ENCODE measurements at regions not wholly inside any gene's neighbourhood (a gene's known extent, or its start where the extent isn't known, plus 50 kb on each side); places are given as distances from the start of the nearest gene placed in this dataset.

DNA sequence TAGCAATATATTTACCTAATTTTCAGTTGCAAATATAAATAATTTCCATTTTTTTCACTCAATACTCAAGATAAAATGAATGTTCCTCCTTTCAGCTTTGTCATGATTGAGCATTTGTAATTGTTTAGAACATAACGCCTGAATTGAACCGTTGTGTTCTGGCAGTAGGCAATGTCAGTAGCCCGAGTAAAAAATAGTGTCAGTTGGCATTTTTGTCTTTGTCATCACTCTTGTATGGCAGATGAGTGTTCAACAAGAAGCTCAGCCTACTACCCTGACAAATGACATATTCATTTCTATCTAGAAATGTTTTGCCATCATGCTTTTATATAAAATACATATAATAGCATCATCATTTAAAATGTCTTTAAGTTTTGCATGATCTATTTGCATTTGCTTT is 691.4 kb upstream of the NCAM2 start:
- no peak for DNase-seq

DNA sequence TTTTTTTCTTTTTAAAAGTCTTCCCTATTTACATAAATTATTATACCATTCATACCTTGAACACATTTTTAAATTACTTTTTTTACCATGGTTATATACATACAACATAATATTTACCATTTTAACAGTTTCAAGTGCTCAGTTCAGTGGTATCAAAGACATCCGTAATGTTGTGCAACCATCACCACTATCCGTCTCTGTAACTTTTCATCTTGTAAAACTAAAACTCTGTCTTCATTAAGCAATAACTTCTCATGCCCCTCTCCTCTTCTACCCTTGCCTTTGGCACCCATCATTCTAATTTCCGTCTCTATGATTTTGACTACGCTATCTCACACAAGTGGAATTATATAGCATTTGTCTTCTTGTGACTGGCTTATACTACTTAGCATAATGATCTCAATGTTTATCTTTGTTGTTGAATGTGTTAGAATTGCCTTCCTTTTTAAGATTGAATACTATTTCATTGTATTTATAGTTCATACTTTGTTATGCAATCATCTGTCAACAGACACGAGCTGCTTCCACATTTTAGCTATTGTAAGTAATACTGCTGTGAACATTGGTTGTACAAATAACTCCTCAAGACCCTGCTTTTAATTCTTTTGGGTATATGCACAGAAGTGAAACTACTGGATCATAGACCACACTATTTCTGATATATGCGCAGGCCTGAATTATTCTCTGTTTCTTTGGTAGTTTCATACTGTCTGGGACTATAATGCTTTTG is 689.5 kb upstream of the NCAM2 start:
- DNase-seq, result no peak

DNA sequence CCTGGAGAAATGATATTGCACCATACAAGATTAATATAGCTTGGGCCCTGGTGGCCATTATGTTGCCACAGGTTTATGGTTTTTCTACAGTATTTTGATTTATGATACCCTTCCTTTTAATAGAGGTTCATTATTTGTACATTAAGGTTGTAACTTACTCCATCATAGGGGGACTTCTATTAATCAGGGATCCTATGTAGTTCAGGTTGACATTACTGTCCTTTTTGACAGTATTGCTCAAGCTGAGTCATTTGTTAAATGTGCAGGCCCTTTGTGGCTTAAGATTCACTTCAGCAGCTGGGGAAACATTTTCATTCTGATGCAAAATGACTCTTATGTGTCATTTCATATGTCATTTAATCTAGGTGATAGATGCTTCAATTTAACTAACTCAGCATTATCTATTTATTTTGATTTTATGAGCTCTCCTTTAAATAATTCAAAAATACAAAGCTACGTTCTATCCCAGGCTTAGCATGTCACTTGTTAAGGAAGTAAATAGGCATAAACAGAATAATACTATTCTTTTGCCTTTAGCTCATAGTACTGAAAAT is 686.9 kb upstream of the NCAM2 start:
- no peak for DNase-seq

DNA sequence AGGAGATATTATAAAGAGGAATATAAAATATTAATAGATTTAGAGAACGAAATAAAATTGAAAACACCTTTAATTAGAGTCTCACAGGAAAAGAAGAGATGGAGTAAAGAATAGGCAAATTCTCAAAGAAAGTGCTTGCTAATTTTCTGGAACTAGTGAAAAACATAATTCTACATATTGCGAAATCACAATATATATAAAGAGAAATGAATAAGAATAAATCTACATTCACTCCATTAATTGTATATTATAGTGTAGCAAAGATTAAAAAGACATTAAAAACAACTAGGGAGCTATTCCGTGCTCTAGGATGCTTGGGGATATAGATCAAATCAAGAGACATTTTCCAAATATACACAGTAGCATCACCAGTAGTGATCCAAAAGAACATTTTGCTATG is 685.2 kb upstream of the NCAM2 start:
- DNase-seq, result no peak

DNA sequence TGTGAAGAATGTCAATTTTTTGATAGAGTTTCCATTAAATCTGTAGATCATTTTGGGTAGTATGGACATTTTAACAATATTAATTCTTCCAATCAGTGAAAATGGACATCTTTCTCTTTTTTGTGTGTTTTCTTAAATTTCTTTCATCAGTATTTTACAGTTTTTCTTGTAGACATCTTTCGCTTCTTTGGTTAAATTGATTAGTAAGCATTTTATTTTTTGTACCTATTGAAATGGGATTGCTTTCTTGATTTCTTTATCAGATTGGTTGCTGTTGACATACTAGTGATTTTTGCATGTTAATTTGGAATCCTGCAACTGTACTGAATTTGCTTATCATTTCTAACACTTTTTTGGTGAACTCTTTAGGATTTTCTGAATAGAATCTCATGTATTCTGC is 683.2 kb upstream of the NCAM2 start:
- no peak for DNase-seq

DNA sequence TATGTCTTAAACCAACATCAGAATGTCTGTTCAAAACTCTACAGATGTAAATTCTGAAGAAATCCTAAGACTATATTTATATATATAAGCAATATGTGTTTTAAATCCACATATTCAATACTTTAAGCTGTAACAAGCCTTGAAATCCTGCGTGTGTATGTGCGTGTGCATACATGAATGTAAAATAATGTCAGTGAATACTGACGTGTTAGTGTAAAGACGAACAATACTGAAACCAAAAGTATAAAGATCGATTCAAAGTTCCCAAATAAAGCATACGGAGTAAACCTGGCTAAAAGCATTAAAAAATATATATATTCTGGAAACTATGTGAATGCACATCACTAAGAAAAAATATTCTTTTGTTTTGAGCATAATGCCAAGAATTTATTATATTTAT is 668.6 kb upstream of the NCAM2 start:
- DNase-seq, result no peak

DNA sequence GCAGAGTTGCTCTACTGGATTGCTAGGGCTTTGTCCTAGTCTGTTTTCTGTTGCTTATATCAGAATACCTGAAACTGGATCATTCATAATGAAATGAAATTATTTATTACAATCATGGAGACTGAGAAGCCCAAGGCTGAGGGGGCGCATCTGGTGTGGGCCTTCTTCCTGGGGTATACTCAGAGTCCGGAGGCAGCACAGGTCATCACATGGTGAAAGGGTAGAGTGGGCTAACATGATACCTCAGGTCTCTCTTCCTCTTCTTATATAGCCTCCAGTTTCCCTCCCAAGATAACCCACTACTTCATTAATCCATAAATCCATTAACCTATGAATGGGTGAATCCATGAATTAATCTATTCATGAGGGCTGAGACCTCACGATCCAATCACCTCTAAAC is 667.6 kb upstream of the NCAM2 start:
- no peak for DNase-seq

DNA sequence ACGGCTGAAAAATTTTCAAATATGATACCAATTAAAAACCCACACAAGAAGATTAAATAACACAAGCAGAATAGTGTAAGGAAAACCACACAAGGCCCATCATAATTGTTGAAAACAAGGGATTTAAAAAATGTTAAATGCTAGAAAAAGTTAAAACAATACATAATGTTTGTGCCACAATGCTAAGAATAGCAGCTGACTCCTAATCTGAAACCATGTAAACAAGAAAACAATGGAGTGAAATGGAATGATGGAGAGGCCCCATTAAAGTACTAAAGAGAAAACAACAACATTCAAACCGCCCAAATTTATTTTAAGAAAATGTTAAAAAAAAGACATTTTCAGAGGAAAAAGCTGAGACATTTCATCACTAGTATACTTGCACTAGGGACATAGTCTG is 663.6 kb upstream of the NCAM2 start:
- DNase-seq, result no peak

DNA sequence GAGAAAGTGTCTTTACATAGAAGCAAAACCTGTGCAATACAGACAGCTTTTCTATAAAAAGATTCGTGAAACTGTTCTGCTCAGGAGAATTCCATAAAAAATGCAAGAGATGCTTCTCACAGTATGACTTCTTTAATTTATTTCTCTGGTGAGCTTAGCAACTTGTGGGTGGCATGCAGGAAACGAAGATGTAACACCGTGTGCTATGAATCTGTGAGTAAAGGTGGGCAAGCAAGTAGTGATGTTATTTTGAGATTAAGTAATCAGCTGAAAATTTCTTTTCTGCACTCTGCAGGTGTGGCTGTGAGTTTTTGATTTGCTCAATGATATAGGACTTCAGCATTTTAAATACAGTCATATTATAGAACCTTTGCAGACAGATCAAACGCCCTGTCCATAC is 656.8 kb upstream of the NCAM2 start:
- DNase-seq, result no peak

DNA sequence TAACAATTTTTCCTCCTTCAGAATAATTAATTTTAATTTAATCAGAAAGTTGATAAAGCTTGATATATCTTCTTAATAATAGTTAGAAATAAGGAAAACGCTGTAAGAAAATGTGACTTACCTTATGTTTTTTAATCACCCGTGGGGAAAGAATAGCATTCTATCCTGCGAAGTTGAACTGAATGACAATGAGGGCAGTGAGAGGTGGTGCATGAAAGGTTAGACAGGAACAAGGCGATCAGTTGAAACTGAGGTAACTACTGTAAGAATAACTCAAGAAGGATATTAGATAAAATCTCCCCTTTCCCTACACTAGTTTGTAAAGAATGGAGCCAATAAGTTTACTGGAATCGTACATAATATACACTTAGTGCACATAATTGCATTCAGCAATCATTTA is 655.0 kb upstream of the NCAM2 start:
- DNase-seq, result no peak

DNA sequence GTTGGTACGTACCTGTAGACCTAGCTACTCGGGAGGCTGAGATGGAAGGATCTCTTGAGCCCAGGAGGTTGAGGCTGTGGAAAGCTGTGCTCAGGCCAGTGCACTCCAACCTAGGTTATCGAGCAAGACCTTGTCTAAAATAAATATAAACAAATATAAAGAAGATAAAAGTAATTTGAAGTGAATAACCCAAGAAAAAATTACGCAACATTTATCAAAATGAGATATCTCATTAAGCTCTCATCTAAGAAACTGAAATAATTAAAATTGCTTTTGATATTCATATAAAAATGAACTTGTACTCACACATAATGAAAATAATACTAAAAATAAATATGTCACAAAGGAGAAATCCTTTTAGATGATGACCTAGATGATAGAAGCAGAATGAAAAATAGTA is 647.1 kb upstream of the NCAM2 start:
- no peak for DNase-seq

DNA sequence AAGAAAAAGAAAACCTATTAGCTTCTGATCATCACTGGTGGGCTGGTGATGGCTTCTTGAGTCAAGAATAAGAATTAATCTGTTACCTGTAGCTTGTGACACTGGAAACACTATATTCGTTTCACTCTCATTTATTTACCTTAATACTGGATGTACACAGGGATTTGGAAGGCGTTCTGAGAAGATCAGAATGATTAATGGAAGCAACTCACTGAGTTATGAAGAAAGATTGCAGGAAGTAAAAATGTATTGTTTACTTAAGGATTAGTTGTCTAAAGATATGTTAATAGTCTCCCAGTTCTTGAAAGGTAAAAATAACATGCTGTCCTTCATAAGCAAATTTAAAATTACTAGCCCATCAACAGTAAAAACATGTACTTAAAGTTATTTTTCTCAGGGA is 644.9 kb upstream of the NCAM2 start:
- no peak for DNase-seq

DNA sequence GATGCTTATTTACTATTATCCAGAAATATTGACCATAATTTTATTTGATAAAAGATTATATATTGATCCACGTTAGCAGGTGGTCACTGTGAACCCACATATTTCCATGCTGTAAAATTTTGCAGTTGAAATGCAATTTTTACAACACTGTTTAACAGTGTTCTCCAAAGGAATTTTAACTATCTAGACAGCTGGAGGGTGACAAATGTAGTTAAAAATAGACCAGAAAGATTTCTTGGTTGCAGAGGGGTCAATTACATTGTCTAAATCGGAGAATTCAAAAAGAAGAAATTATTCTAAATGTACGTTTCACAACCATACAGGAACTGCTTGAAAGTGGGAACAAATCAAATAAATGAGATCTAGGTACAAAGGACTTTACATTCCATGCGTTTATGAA is 625.2 kb upstream of the NCAM2 start:
- DNase-seq, result no peak

DNA sequence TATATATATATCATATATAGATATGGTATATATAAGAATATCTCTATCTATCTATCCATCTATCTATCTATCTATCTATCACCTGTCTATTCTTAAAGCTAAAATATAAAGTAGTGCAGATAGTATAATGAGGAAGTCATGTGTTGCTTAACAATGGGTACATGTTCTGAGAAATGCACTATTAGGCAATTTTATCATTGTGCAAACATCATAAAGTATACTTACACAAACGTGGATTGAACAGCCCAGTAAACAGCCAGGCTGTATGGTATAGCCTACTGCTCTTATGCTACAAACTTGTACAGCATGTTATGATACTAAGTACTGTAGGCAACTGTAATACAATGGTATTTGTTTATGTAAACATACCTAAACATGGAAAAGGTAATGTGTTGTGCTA is 621.0 kb upstream of the NCAM2 start:
- DNase-seq, result no peak

DNA sequence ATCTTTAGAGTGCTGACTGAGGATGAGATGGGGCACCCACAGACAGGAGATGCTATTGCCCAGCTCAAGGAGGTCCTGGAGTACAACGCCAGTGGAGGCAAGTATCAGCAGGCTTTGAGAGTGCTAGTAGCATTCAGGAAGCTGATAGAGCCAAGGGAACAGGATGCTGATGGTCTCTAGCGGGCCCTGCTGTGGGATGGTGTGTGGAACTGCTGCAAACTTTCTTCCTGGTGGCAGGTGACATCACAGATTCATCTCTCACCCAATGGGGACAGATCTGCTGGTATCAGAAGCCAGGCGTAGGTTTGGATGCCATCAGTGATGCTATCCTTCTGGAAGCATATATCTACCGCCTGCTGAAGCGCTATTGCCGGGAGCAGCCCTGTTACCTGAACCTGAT is 609.8 kb upstream of the NCAM2 start:
- no peak for DNase-seq

DNA sequence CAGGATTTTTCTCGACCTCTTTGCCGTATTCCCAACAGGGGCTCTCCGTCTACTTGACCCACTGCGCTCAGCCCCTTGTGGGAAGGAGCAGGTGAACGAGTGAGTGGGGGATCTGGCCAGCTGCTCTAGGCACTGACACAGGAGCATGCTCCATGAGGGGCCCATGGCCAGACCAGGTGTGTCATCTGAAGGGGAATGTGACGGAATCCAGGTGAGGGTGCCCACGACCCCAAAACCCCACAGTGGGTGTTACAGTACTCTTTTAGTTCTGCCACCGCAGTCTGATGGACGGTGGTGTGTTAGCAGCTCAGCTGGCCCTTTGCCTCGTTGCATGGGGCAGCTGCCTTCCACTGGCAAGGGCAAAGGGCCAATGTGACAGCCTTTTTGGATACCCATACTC is 601.4 kb upstream of the NCAM2 start:
- DNase-seq, result no peak

DNA sequence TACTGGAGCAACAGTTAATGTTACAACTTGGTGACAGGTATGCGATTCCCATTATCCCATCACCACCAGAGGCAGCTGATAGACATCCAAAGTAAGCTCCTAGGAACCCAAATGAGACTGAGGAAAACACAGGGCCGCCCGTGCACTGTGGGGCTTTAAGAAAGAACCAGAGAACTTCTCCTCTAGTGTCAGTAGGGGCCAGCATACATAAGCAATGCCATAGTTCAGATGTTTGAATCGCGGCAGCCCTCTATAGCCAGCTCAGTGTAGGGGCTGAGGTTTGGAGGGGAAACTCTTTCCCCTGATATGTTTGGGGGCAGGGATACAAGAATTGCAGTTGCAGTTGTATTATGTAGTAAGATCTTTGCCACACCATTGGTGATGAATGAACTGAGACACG is 593.3 kb upstream of the NCAM2 start:
- DNase-seq, result no peak

DNA sequence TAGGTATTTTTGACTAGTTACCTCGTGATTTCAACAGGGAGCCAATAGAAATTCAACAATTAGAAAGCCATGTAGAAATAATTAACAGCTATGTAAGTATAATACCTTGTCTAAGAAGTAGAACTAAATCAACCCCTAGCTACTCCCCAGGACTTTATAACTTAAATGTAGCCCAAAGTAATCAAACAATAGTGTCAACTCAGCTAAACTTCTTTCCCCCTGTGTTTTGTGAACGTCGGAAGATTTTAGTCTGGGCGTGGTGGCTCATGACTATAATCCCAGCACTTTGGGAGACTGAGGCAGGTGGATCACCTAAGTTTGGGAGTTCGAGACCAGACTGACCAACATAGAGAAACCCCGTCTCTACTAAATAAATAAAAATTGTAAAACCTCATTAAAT is 579.9 kb upstream of the NCAM2 start:
- no peak for DNase-seq

DNA sequence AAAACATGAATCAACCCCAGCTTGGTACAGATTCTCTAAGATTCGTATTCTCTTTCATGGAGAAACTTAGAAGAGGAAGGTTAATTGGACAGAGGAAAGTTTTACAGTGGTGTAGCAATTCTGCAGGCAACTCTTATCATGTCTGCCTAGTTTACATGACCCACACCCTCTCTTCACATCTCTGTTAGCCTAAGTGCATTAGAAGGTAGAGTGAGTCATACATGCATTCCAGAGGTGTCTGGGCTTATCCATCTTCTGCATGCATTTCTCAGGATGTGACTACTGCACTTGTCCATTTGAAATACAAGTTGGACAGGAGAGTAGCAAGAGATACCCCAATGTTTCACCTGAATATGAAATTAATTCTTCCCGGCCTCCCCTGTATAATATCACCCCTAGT is 578.4 kb upstream of the NCAM2 start:
- DNase-seq, result no peak

DNA sequence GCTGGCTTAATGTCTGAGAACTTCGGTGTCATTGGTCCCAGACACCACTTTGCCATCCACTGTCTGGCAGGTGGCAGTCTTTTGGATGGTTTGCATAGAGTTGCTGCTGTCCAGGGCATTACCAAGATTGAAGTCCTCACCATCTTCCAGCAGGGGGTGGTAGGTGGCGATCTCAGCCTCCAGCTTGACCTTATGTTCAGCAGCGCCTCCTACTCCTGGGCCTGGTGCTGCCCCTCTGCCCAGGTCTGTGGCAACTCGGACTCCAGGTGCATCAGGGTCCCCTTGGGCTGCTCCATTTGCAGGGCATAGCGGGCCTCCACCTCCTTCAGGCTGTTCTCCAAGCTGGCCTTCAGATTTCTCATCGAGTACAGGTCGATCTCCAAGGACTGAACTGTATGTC is 573.3 kb upstream of the NCAM2 start:
- no peak for DNase-seq

DNA sequence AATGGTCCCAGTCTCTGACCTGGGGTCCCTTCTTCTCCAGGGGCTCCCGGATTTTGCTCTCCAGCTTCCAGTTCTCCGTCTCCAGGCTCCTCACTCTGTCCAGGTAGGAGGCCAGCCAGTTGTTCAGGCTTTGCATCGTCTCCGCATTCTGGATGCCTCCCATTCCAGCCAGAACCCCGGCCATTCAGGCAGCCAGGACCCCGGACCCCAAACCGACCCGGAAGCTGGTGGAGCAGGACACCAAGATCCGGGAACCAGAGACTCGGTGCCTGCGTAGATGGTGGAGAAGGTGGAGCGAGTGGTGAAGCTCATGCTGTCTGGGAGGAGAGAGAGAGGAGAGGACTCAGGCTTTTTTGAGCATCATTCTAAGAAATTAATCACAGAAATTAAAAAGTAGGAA is 572.4 kb upstream of the NCAM2 start:
- DNase-seq, result no peak

DNA sequence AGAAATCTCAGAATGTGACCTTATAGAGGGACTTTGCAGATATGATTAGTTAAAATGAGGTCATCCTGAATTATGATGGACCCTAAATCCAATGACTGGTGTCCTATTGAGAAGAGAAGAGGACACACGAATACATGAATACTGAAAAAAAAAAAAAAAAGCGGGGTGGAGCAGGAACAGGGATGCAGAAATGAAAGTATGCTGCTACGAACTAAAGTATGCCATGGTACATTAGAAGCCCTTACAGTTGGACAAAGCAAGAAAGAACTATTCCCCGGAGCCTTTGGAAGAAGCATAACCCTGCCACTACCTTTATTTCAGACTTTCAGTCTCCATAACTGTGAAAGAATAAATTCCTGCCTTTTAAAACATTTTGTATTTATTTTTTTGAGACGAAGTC is 557.9 kb upstream of the NCAM2 start:
- DNase-seq, result no peak

DNA sequence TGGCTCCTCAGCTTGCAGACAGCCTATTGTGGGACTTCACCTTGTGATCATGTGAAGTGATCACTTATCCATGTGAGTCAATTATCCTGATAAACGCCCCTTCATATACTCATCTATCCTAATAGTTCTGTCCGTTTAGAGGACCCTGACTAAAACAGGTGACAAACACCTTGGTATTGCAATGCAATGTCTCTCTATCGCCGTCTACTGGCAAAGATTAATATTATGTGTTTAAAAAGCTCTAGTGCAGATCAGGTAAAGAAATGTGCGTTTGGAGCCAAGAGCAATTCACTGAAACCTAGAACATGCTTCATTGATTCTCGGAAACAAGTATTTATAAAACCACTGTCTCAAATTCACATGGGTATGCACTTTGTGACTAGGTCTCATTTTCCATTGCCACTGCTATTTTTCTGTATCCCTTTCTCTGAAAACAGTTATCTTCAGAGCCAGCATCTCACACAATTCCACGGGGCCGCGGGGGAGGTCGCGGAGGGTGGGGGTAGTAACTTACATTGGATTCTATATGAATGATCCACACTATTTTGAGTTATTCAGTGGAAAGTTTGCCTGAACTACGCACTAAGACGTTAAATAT is 554.6 kb upstream of the NCAM2 start:
- DNase-seq, result no peak

DNA sequence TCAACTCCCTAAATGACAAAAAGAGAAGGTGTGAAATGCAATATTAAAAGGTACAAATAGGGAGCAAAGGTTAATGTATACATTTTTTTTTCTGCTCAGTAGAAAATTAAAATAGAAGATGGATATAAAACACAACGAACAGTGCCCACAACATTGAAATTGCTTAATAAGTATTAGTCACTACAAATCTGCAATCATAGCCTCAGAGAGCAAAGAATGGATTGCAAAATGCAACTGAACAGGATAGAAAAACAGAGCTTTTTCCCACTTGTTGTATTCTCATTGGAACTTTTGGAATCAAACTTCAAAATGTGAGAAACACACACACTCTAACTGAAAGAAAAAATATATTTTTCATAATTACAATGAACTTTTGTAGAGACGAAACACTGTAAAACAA is 552.2 kb upstream of the NCAM2 start:
- no peak for DNase-seq

DNA sequence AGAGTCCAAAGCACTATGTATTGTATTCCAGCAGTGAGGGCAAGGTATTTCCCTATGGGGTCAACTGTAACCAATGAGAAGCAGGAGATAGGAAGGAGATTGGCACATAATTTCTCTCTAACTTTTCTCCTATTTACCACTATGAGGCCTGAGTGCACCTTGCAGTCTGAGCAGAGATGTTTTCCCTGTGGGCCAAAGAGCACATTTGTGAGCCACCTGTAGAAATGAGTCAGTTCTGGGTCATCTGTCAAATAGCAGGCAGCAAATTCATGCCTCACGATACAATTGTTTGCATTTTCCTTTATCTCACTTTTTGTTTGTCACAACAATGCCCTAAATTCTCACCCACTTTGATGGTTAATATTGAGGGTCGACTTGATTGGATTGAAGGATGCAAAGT is 547.2 kb upstream of the NCAM2 start:
- no peak for DNase-seq
